ENCODE measurements at regions not wholly inside any gene's neighbourhood (a gene's known extent, or its start where the extent isn't known, plus 50 kb on each side); places are given as distances from the start of the nearest gene placed in this dataset.

DNA sequence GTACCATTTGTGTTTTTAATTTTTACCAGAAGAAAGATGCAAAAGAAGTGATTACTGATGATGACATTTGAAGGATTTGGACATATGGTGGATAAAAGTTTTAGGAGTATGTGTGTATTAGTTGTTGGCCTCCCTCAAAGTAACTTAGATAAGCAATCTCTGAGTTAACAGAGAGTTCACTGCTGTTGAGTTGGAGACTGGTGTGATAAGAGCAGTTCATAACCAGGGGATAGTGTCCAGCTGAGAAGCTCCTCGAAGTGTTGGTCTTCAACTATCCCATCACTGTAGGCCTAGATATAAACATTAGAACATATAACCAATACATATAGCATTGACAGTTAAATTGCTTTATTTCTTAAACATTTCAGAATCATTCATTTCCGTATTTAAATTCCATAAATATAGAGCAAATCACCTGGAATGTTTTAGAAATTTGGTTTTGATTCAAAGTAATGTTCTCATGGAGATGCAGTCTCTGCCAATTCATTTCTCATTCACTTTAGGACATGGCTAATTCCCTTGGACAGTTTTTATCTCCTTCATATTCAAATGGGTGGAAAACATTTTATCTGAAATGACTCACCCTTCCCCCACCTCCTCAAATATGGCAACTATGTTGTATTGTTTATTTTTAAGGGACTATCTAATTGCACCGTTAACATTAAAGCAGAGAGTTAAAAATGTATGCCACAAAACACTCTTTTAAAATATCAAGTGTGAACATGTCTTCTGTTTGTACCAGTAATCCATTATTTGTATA, 136.8 kb upstream of the SLC4A4 start:
- no peaks in the 10 kb centered on the region for H4K20me1 ChIP-seq (ENCODE audit: insufficient read depth)
- TF ChIP-seq, protein P1, sequence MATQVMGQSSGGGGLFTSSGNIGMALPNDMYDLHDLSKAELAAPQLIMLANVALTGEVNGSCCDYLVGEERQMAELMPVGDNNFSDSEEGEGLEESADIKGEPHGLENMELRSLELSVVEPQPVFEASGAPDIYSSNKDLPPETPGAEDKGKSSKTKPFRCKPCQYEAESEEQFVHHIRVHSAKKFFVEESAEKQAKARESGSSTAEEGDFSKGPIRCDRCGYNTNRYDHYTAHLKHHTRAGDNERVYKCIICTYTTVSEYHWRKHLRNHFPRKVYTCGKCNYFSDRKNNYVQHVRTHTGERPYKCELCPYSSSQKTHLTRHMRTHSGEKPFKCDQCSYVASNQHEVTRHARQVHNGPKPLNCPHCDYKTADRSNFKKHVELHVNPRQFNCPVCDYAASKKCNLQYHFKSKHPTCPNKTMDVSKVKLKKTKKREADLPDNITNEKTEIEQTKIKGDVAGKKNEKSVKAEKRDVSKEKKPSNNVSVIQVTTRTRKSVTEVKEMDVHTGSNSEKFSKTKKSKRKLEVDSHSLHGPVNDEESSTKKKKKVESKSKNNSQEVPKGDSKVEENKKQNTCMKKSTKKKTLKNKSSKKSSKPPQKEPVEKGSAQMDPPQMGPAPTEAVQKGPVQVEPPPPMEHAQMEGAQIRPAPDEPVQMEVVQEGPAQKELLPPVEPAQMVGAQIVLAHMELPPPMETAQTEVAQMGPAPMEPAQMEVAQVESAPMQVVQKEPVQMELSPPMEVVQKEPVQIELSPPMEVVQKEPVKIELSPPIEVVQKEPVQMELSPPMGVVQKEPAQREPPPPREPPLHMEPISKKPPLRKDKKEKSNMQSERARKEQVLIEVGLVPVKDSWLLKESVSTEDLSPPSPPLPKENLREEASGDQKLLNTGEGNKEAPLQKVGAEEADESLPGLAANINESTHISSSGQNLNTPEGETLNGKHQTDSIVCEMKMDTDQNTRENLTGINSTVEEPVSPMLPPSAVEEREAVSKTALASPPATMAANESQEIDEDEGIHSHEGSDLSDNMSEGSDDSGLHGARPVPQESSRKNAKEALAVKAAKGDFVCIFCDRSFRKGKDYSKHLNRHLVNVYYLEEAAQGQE (IDR thresholded peaks at IDR 0.05; ENCODE audit: borderline replicate concordance) = no peak
- TF ChIP-seq SMC3 (conservative IDR thresholded peaks at IDR 0.05; ENCODE audit: poor library complexity) (no peak), POLR2AphosphoS5 (IDR thresholded peaks at IDR 0.05) (no peak)
- TF ChIP-seq, protein P2, sequence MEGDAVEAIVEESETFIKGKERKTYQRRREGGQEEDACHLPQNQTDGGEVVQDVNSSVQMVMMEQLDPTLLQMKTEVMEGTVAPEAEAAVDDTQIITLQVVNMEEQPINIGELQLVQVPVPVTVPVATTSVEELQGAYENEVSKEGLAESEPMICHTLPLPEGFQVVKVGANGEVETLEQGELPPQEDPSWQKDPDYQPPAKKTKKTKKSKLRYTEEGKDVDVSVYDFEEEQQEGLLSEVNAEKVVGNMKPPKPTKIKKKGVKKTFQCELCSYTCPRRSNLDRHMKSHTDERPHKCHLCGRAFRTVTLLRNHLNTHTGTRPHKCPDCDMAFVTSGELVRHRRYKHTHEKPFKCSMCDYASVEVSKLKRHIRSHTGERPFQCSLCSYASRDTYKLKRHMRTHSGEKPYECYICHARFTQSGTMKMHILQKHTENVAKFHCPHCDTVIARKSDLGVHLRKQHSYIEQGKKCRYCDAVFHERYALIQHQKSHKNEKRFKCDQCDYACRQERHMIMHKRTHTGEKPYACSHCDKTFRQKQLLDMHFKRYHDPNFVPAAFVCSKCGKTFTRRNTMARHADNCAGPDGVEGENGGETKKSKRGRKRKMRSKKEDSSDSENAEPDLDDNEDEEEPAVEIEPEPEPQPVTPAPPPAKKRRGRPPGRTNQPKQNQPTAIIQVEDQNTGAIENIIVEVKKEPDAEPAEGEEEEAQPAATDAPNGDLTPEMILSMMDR (IDR thresholded peaks at IDR 0.05; ENCODE audit: poor library complexity, severe bottlenecking) = no peak
- no peak overlapping the region for H3K27ac ChIP-seq (ENCODE audit: low read length)

DNA sequence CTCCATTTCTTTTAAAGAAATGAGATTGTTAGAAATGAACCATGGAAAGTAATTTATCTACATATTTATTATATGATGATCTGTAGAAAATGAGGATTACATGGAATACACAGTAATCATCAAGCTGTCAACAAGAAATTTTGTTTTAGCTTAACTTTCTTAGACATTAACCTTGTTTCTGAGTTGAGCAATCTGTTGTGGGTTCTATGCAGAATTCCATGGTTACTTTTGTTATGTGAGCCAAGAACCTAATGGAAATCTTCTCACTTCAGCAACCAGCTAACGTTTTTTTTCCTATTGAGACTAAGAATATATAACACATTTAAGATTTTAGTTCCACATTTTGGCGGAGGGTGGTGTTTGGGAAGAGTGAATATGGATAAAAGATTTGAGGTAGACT, 136.1 kb upstream of the SLC4A4 start:
- H3K4me2 ChIP-seq (ENCODE audit: low read length) = no peak overlapping the region
- no peak overlapping the region for H3K27ac ChIP-seq (ENCODE audit: low read length)

More for the DNA sequence above, 136.8 kb upstream of the SLC4A4 start:
- Histone ChIP-seq H3K79me2 (replicated peaks; ENCODE audit: insufficient read depth, low read length) (no peaks in the 10 kb centered on the region), H3K4me2 (ENCODE audit: low read length) (no peak overlapping the region), H3K9ac (ENCODE audit: low read length) (no peak overlapping the region), H3K9me2 (ENCODE audit: insufficient read depth, low read length) (no peaks in the 10 kb centered on the region), H2AFZ (ENCODE audit: low read depth, low read length) (no peak overlapping the region), H3K36me3 (ENCODE audit: insufficient read depth, low read length) (no peaks in the 10 kb centered on the region), H3F3A (ENCODE audit: insufficient read depth, low read length, poor library complexity, severe bottlenecking) (no peaks in the 10 kb centered on the region), H3K27me3 (ENCODE audit: insufficient read depth, low read depth, low read length) (no peaks in the 10 kb centered on the region), H3K9me3 (ENCODE audit: low read length) (no peaks in the 10 kb centered on the region), H3K4me3 (ENCODE audit: low read length) (no peak overlapping the region)

More for the DNA sequence above, 136.1 kb upstream of the SLC4A4 start:
- no peak overlapping the region for H3K4me3 ChIP-seq (ENCODE audit: low read length)
- H3K9me2 ChIP-seq (ENCODE audit: insufficient read depth, low read length) = no peaks in the 10 kb centered on the region
- H3F3A ChIP-seq (ENCODE audit: insufficient read depth, low read length, poor library complexity, severe bottlenecking) = no peaks in the 10 kb centered on the region
- H4K20me1 ChIP-seq (ENCODE audit: insufficient read depth) = no peaks in the 10 kb centered on the region
- no peaks in the 10 kb centered on the region for H3K27me3 ChIP-seq (ENCODE audit: insufficient read depth, low read depth, low read length)
- H2AFZ ChIP-seq (ENCODE audit: low read depth, low read length) = no peak overlapping the region
- H3K9me3 ChIP-seq (ENCODE audit: low read length) = no peaks in the 10 kb centered on the region
- no peaks in the 10 kb centered on the region for H3K79me2 ChIP-seq (replicated peaks; ENCODE audit: insufficient read depth, low read length)
- TF ChIP-seq TAF1 (IDR thresholded peaks at IDR 0.05; ENCODE audit: low read depth) (no peak), EP300 (conservative IDR thresholded peaks at IDR 0.05; ENCODE audit: poor library complexity, severe bottlenecking) (no peak), SMC3 (conservative IDR thresholded peaks at IDR 0.05; ENCODE audit: poor library complexity) (no peak), MXI1 (conservative IDR thresholded peaks at IDR 0.05; ENCODE audit: poor library complexity, severe bottlenecking) (no peak), EZH2 (IDR thresholded peaks at IDR 0.05; ENCODE audit: borderline replicate concordance, insufficient read depth, low read length, poor library complexity, severe bottlenecking) (no peak), RAD21 (conservative IDR thresholded peaks at IDR 0.05) (no peak)
- TF ChIP-seq, protein P2 (IDR thresholded peaks at IDR 0.05; ENCODE audit: poor library complexity, severe bottlenecking) = no peak
- TF ChIP-seq, protein P1 (IDR thresholded peaks at IDR 0.05; ENCODE audit: borderline replicate concordance) = no peak
- H3K9ac ChIP-seq (ENCODE audit: low read length) = no peak overlapping the region
- no peaks in the 10 kb centered on the region for H3K36me3 ChIP-seq (ENCODE audit: insufficient read depth, low read length)

All from neural cell (in vitro differentiated cells).